ENCODE measurements at regions not wholly inside any gene's neighbourhood (a gene's known extent, or its start where the extent isn't known, plus 50 kb on each side); places are given as distances from the start of the nearest gene placed in this dataset.

DNA sequence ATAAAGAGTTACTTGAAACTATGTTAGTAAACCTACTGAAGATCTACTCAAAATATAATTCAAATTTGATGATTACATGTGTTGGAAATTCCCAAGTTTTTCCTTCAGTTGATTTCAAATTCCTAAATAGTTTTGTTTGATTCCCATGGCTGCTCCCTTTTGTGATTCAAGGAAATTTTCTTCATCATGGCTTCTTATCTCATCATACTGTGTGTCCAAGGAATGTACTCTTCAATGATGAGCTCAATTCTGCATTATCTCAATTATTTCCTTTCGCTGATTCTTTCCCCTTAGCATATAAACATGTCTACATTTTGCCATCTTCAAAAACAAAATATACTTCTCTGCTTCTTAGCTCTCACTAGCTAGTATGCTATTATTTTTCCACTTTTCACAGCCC is 460.4 kb upstream of the NAALADL2 start:
- no peaks in the 10 kb centered on the region for H3K36me3 Mint-ChIP-seq
- no peak overlapping the region for H3K4me3 Mint-ChIP-seq
- H3K27ac Mint-ChIP-seq, result no peak overlapping the region
- H3K9me3 Mint-ChIP-seq, result no peaks in the 10 kb centered on the region
- TF ChIP-seq, protein P1, sequence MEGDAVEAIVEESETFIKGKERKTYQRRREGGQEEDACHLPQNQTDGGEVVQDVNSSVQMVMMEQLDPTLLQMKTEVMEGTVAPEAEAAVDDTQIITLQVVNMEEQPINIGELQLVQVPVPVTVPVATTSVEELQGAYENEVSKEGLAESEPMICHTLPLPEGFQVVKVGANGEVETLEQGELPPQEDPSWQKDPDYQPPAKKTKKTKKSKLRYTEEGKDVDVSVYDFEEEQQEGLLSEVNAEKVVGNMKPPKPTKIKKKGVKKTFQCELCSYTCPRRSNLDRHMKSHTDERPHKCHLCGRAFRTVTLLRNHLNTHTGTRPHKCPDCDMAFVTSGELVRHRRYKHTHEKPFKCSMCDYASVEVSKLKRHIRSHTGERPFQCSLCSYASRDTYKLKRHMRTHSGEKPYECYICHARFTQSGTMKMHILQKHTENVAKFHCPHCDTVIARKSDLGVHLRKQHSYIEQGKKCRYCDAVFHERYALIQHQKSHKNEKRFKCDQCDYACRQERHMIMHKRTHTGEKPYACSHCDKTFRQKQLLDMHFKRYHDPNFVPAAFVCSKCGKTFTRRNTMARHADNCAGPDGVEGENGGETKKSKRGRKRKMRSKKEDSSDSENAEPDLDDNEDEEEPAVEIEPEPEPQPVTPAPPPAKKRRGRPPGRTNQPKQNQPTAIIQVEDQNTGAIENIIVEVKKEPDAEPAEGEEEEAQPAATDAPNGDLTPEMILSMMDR (conservative IDR thresholded peaks at IDR 0.05), result no peak
- H3K4me1 Mint-ChIP-seq (ENCODE audit: unreplicated experiment), result no peaks in the 10 kb centered on the region
- no peak for DNase-seq (ENCODE audit: extremely low spot score, unreplicated experiment)
- H3K27me3 Mint-ChIP-seq, result no peaks in the 10 kb centered on the region

GRCh38 chr3:174403831-174404230 is 455.3 kb upstream of the NAALADL2 start:
- H3K36me3 Mint-ChIP-seq, result no peaks in the 10 kb centered on the region
- no peaks in the 10 kb centered on the region for H3K27me3 Mint-ChIP-seq
- no peak overlapping the region for H3K27ac Mint-ChIP-seq
- TF ChIP-seq, protein P1 (conservative IDR thresholded peaks at IDR 0.05), result no peak
- H3K9me3 Mint-ChIP-seq, result peaks cover 8% of the 10 kb centered on the region
- no peaks in the 10 kb centered on the region for H3K4me1 Mint-ChIP-seq (ENCODE audit: unreplicated experiment)
- DNase-seq (ENCODE audit: extremely low spot score, unreplicated experiment), result no peak
- H3K4me3 Mint-ChIP-seq, result no peak overlapping the region

DNA sequence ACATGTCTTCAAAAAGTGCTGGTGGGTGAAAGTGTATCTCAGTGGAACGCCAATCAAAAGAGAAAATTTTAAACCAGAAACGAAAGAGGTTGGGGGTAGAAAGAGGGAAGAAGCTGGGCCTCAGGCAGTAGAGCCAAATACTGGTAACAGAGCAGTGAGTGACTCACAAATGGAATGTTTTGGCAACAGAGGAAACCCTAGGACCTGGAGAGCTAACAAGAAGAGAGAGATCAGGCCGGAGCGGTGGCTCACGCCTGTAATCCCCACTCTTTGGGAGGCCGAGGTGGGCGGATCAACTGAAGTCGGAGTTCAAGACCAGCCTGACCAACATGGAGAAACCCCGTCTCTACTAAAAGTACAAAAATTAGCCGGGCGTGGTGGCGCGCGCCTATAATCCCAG is 450.8 kb upstream of the NAALADL2 start:
- H3K27ac Mint-ChIP-seq, result no peak overlapping the region
- TF ChIP-seq, protein P1 (conservative IDR thresholded peaks at IDR 0.05), result no peak
- peaks cover 8% of the 10 kb centered on the region for H3K9me3 Mint-ChIP-seq
- no peaks in the 10 kb centered on the region for H3K27me3 Mint-ChIP-seq
- no peaks in the 10 kb centered on the region for H3K4me1 Mint-ChIP-seq (ENCODE audit: unreplicated experiment)
- no peak for DNase-seq (ENCODE audit: extremely low spot score, unreplicated experiment)
- no peak overlapping the region for H3K4me3 Mint-ChIP-seq
- H3K36me3 Mint-ChIP-seq, result no peaks in the 10 kb centered on the region

DNA sequence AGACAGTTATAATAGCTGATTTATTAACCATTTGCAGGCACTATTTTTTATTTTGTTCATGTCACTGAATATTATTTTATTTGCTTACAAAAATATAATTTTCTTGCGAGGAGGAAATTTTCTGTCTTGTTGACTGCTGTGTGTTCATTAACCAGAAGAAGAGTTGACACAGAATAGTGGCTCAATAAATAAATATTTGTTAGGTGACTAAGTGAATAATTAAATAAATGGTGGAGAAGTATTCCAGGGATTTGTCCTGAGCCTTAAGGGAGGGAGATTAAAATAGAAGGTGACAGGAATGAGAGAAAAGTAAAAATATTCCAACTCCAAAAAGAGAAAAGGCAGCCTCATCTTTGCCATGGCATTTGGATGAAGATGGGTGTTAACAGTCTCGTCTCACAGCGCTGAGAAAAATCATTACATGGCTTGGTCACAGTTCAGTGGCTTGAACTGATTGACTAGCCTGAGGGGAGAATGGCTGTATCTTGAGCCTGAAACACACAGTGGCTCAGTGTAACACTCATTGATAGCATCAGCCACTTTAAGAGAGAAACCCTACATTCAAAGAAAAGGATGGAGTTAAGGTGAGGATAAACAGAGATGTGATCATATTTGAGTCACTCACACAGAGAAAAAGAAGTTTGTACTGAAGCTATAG is 449.9 kb upstream of the NAALADL2 start:
- no peak overlapping the region for H3K27ac Mint-ChIP-seq
- no peaks in the 10 kb centered on the region for H3K27me3 Mint-ChIP-seq
- no peaks in the 10 kb centered on the region for H3K36me3 Mint-ChIP-seq
- H3K4me1 Mint-ChIP-seq (ENCODE audit: unreplicated experiment), result no peaks in the 10 kb centered on the region
- H3K9me3 Mint-ChIP-seq, result peaks cover 8% of the 10 kb centered on the region
- H3K4me3 Mint-ChIP-seq, result no peak overlapping the region
- TF ChIP-seq, protein P1 (conservative IDR thresholded peaks at IDR 0.05), result no peak
- DNase-seq (ENCODE audit: extremely low spot score, unreplicated experiment), result no peak

- H3K4me3 Mint-ChIP-seq, result no peak overlapping the region
- TF ChIP-seq, protein P1 (conservative IDR thresholded peaks at IDR 0.05), result no peak
- no peaks in the 10 kb centered on the region for H3K27me3 Mint-ChIP-seq
- H3K4me1 Mint-ChIP-seq (ENCODE audit: unreplicated experiment), result no peaks in the 10 kb centered on the region
- no peak overlapping the region for H3K27ac Mint-ChIP-seq
- H3K36me3 Mint-ChIP-seq, result no peaks in the 10 kb centered on the region
- H3K9me3 Mint-ChIP-seq, result no peaks in the 10 kb centered on the region
- no peak for DNase-seq (ENCODE audit: extremely low spot score, unreplicated experiment)
Observed at GRCh38 chr3:174413062-174413912, 445.8 kb upstream of the NAALADL2 start.
